GM21529 (cell line): ENCODE measurements at regions not wholly inside any gene's neighbourhood (a gene's known extent, or its start where the extent isn't known, plus 50 kb on each side); places are given as distances from the start of the nearest gene placed in this dataset.
"Not testable (repeated sequence)": the region's sequence is repeated elsewhere in the genome, so short reads cannot be mapped to it uniquely, and the experiment has no call there.

Experiments used
- ATAC-seq: cut with Tn5 transposase; IDR thresholded peaks from one replicate; pipeline ENCODE4 v1.9.1; 2021; ENCODE audit not compliant: unreplicated experiment

- no peak for ATAC-seq
These were observed 714.6 kb downstream of the SEMA5A start for GRCh38 chr5:8831251-8831650.

GRCh38 chr5:8831854-8832253 lies 714.0 kb downstream of the SEMA5A start:
- ATAC-seq: no peak

GRCh38 chr5:8839361-8840055 lies 706.4 kb downstream of the SEMA5A start:
- no peak for ATAC-seq

- no peak for ATAC-seq
These were observed 705.6 kb downstream of the SEMA5A start for GRCh38 chr5:8840237-8840636.

GRCh38 chr5:8840746-8841145 lies 705.1 kb downstream of the SEMA5A start:
- not testable (repeated sequence) for ATAC-seq

DNA sequence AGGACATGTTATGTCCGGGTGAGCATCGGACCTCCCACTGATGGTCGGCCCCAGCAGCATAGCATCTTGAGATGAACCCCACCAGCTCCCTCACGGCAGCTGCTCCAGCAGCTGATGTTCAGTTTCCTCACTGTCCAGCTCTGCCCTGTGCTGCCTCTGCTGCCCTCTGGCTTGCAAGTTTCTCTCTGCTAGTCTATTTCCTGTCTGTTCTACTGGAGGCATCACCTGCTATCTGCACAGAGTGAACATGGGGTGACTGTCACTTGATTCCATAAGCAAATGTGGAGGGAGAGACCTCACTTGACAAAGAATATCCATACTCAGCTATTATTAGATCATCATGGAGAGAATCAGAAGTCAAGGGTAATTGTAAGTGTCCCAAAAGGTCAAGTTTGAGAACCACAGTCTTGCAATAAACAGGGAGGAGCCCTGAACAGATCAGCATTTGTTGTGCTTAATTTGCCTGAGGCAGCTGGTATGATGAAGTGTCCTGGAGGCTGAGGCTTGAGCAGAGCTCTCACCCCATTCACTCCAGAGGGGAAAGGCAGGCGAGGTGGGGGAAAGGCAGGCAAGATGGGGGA lies 702.8 kb downstream of the SEMA5A start:
- no peak for ATAC-seq

DNA sequence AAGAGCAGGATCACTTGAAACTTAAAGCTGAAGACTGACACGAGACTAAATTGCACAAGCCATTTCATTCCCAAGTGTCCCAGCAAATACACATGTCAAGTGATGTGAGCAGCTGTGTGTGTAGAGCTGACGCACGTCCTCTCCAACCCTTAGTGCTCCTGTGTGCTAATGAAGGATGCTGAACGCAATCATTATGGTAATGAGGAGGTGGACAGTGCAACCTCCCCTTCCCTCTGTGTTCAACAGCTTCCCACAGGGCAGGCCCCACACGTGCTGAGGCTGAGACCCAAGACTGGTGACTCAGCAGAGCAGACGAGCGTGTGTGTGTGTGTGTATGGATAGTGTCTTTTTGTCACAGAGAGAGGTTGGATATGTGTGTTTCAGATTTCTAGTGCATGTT lies 702.1 kb downstream of the SEMA5A start:
- ATAC-seq: no peak

GRCh38 chr5:8844206-8844605 lies 701.7 kb downstream of the SEMA5A start:
- ATAC-seq: no peak

DNA sequence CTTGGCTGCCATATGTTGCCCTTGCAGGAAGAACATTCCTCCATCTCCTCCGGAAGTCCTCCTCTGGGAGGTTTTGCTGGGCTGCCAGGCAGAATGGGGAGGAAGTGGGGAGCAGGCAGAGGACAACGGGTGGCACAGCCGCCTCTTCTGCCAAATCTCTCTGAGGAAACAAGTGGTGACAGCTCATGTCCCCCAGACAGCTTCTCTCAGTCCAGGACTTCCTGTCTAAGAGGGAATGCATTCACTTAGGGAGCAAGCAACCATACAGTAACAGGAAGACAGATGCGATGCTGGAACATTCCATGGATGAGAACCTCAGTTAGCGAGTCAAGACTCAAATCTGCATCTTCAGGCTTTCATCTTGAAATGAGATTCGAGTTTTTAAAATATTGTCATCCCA lies 701.0 kb downstream of the SEMA5A start:
- ATAC-seq: no peak

- ATAC-seq: no peak
These were observed 700.6 kb downstream of the SEMA5A start for GRCh38 chr5:8845296-8845695.

GRCh38 chr5:8848366-8848765 lies 697.5 kb downstream of the SEMA5A start:
- ATAC-seq: no peak

- no peak for ATAC-seq
These were observed 696.8 kb downstream of the SEMA5A start for GRCh38 chr5:8848997-8849594.

DNA sequence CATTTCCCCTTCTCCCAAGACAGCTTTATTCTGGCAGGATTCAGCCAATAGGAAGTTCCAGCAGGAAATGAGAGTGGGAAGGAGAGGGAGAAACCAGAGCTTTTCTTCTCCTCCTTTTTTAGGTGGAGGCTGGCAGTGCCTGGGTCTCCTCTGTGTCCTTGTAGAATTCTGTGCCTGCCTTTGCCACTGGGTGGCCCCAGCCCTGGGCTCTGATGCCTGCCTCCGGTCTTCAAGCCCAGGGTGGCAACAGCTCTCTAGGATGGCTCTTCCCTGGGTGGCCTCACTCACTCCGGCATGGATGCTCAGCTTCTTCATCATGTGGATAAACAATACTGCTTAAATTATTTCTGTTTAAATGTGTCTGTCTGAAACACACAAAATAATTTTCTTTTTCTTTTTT lies 694.8 kb downstream of the SEMA5A start:
- no peak for ATAC-seq

- no peak for ATAC-seq
These were observed 688.8 kb downstream of the SEMA5A start for GRCh38 chr5:8857051-8857450.

GRCh38 chr5:8861764-8862163 lies 684.1 kb downstream of the SEMA5A start:
- ATAC-seq: no peak

- no peak for ATAC-seq
These were observed 681.8 kb downstream of the SEMA5A start for GRCh38 chr5:8864053-8864452.

DNA sequence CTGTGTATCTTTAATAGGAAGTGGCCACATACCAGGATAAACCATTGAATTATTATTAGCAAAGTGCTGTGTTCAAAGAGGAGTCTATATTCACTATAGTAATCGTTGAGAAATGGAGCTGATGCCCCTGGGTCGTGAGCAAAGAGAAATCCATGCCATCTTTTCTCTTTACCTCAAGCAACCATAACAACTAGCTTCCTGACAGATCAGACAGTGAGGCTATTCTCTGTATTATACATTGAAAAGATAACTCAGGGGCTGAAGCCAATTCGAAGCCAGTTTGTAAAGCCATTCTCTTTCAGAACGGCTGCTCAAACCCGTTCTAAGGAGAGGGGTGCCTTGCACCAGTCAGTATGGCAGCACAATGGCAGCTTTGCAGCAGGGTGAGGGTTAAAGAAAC lies 680.6 kb downstream of the SEMA5A start:
- no peak for ATAC-seq

DNA sequence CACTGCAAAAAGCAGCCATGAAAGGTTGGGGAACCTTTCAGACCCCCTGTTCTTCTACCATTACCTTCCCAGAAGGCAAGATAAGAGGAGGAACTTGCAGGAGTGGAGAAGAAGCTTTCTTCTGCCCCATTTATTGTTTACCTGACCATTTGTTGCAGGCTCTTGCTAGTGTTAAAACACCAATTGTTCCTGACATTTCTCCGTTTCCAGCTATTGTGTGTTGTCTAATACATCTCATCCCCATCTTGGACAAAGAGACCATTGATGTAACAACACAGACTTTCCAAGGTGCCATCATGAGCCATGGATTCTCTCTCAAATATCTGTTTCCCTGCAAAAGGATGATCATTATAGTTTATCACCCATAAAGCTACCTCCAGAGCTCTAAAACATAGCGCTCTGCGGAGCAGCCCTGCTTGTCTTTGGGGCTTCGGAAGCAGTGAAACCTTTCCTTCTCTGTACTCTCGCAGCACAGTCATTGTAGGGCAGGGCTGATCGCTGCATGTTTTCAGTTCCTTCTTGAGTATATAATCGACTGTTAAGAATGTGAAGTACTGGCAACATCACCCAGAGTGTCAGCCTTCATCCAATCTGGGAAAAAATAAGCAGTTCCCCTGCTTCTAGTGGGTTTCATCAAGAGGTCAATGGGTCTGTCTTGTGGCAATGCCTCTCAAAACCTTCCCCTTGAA lies 680.0 kb downstream of the SEMA5A start:
- no peak for ATAC-seq

DNA sequence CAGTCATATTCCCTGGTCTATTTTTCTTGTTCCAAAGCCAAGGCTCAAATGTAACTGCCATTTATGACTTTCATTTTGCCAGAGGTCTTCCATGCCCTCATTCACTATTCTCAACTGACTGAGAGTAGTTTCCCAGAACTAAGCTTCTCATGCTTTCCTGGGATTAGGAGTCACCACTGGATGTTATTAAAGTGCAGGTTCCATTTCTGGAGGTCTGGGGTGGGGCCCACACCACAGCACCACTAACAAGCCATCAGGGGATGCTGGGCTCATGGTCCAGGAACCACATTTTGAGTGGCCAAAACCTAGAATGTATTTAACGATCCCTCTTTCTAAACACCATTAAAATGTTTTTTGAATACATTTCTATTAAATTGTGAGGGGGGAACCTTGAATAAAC lies 677.6 kb downstream of the SEMA5A start:
- no peak for ATAC-seq

DNA sequence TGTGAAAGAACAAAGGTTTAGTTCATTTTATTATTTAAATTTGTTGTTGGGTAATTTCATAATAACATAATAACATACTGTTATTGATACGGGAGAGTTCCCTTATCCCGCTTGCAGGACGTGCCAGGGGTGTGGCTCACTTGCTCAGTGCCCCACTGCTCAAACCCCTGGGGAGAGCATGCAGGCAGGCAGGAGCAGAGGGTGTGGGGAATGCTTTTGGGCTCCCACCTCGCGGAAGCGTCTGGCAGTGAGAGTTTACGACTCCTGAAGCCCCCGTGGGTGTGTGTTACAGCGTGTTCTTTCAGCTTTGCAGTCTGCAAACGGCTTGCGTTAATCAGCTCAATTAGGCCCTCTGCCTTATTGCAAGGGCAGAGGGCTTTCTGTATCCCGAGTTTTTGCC lies 675.9 kb downstream of the SEMA5A start:
- no peak for ATAC-seq

DNA sequence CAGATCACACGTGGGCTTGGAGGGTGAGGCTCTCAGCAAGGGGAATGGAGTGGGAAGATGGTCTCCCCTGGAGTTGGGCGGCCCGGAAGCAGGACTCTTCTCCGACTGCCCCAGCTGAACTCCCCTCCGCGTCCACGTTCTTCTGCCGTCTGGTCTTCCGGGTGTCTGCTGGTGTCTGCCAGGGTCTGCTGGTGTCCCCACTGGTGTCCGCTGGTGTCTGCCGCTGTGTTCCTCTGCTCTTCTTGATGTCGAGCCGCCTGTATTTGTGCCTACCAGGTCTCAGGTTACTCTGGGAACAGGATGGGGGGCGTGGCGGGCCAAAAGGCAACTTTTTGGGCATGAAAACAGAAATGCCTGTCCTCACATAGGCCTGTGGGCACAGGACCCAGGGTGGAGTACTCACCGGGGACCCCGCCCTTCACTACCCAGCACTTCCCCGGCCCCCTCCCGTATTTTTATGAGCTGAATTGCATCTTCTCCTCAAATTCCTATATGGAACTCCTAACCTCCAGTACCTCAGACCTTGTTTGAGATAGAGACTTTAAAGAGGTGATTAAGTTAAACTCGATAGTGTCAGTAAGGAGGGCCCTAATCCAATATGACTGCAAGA lies 675.4 kb downstream of the SEMA5A start:
- ATAC-seq: no peak

DNA sequence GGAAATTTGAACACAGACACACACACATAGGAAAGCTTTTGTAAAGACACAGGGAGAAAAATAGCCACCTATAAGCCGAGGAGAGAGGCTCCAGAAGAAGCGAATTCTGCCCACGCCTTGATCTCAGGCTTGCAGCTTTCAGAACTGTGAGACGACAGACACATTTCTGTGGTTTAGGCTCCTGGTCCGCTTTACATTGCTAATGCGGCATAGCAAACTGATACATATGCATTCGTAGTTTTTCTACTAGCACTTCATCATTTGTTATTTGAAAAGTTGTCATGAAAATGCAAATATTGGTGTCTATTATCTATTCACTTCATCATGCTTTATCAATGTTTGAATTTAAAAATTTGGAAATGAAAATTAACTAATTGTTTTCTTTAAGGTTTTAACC lies 674.9 kb downstream of the SEMA5A start:
- no peak for ATAC-seq
